HG03354 (cell line): ENCODE measurements at regions not wholly inside any gene's neighbourhood (a gene's known extent, or its start where the extent isn't known, plus 50 kb on each side); places are given as distances from the start of the nearest gene placed in this dataset.
"Not testable (repeated sequence)": the region's sequence is repeated elsewhere in the genome, so short reads cannot be mapped to it uniquely, and the experiment has no call there.

ENCODE experiments used
- ATAC-seq: cut with Tn5 transposase; IDR thresholded peaks from one replicate; pipeline ENCODE4 v1.9.1; 2021; ENCODE audit warnings: mild to moderate bottlenecking; ENCODE audit not compliant: unreplicated experiment, poor library complexity, severe bottlenecking

DNA sequence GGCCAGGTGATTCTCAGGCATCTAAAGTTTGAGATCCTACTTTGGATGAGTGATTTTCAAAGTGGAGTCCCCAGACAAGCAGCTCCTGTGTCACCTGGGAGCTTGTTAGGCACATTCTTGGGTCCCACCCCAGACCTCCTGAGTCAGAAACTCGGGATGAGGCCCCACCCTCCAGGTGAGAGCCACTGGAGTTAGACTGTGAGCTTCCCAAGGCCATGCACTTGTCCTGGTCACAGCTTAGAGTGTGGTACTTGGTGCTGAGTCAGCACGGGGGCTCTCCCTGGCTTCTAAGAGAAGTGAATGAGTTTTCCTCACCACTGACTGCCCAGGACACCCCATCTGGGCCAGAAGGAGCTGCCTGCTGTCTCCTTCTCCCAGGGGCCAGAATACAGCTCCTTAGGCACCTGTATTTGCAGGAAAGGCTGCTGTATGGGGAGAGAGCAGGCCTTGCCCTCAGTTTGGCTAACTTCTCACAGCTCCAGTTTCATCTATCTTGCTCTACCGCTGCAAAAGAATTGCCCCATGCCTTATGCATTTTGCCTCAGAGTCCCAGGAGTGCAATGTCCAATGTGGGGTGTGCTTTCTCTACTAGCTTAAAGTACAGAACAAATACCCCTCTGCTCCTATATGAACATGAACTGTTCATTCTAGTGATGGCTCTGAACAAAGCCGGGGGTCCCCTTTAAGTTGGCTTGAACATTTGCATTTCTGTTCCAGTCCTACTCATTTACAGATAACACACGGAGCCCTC lies 98.1 kb downstream of the PSMG1 start:
- ATAC-seq, result no peak

DNA sequence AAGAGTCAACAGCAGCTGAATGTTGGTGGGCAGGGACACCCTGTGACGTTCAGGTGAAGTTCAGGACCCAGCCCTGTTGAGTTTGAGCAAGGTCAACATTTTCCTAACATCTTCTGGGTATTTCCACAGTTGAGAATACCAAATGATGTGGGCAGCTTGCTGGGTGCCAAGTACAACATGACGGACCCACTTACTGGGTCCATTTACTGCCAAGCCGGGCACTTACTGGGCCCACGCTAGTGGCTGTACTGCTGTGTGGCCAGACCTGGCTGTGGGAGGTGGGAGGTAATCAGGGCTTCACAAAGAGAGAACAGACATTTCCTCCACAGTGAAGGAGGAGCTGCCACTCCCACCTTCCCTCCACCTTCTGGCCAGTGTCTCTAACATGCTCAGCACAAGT lies 99.2 kb downstream of the PSMG1 start:
- no peak for ATAC-seq

DNA sequence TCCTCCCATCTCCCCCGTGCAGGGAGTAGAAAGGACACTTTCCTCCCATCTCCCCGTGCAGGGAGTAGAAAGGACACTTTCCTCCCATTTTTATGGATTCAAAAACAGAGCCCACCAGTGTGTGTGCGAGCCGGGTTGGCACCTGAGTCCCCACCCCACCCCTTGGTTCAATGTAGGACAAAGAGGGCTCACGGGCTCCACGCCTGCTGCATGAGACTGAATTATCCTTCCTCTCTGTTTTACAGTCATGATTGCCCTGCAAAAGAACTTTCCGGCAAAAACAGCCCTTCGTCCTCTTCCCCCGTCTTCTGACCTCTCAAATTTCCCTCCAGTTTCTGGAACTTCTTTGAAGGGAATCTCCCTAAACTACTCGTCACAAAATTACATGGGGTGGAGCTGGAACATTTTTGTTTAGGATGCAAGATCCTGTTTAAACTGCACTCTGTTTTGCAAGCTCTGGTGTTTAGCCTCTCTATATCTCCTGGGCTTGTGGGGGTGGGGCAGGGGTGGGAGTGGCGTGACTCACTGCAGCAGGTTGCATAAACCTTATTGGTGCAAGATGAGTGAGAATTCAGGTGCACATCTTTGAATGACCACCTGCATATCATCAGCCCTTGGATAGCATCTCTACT lies 99.8 kb downstream of the PSMG1 start:
- no peak for ATAC-seq

DNA sequence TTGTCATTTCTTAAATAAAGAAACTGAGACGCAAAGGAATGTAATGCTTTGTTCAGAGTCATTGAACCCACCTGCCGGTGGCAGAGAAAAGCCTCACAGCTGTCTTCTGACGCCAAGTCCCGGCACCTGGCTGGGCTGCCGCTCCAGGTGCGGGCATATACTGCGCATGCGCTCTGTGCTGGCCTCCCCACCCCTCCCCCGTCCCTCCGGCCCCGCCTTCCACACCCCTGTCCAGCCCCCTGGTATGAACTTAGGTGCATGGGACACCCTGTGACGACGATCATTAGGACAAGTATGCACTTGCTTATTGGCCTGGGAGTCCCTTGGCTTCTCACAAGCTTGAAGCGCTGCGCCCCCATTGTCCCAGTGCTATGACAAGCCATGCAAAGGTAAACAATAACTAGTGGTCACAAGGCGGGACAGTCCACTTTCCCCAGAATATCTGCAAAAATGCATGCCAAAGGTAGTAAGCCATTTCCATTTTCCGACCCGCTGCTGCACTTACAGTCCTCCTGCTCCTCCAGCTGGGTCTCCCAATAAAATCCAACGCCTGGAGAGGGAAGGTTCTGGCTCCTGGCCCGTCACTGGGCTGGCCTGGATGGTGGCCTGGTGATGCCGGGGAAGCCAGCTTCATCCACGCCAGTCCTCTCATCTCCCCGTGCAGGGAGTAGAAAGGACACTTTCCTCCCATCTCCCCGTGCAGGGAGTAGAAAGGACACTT lies 100.4 kb downstream of the PSMG1 start:
- no peak for ATAC-seq

DNA sequence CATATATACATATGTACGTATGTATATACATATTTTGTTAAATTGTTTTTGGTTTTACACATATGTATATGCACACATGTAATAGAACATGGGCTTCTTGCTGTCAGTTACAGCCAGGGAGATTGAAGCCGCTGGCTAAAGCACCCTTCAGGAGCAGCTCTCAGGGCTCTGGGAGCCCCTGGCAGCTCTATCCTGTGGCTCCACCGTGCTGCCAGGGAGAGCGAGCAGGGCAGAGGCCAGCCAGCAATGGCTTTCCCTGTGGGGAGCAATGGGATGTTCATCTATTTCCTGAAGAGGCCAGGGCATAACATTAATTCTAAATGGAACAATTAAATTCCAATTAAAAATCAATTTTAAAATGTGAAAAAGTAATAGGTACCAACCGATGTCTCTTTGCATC lies 102.9 kb downstream of the PSMG1 start:
- ATAC-seq, result no peak

DNA sequence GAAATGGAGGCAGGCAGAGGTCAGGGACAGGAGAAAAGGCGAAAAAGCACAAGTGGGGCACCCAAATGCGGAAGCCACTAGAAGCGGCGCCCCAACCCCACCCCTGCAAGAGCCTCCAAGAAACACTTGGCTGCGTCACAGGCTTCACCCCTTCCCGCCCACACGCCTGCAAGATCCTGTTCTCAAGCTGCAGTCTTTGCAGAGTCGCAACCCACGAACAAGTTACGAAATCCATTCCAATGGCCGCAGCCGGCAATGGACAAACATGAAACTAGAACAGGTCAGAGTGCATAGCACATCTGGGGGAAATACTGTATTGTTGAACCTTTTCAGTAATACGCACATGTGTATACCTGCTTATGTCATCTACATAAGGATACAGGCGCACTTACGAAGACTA lies 103.6 kb downstream of the PSMG1 start:
- ATAC-seq, result no peak

DNA sequence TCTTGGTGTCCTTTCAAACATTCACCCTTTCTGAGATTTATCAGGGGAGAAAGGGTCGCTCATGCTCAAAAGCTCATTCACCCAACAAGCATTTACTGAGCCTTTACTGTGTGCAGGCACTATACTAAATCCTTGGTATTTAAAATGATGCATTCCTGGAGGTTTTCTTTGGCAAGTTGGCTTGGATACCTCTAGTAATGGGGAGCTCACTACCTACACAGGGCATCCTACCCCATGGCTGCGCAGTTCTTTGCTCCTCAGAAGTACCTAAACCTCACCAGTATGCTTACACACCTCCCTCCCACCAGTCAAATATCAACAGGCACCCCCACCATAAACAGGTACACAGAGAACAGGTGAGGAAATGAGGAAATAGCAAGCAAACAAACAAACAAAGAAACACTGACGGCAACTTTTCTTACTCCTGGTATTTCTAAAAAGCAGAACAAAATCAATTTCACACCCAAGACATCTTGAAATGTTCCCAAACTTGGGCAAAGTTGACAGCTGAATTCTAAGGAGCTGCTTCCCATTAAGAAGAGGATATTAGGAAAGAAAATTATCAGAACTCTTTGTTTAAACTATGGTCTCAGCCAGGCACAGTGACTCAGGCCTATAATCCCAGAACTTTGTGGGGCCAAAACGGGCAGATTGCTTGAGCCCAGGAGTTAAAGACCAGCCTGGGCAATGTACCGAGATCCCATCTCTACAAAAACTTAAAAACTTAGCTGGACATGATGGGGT lies 104.8 kb downstream of the PSMG1 start:
- no peak for ATAC-seq

DNA sequence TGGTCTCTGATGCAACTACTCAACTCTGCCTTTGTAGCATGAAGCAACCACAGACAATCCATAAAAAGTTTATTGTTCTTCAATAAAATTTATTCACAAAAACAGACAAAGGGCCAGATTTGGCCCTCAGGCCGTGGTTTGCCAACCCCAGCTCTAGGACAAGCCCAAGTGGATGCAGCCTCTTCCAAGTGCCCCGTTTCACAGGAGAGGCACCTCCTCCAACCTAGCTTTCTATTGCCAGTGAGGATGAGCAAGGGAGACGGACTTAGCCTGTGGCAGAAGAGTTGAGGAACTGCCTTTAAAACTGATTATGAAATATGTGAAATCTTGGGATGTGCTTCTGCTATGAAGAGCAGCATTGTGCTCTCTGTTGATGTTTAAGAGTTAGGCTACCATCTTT lies 105.4 kb downstream of the PSMG1 start:
- ATAC-seq, result no peak

DNA sequence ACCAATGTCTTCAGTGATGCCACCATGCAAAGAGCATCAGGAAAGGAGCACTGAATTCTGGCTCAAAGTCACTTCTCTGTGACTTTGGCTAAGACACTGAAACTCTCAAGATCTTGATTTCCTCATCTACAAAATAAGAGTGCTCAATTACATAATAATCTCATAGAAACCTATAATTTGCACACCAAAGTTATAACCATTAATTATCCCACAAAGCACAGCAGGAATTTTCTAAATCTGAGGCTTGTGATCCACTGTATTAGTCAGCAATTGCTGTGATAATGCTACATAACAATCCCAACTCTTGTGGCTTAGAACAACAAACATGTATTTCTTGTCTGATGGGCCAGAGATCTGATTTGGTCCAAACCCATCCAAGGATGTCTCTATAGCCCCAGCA lies 108.7 kb downstream of the PSMG1 start:
- ATAC-seq, result no peak

DNA sequence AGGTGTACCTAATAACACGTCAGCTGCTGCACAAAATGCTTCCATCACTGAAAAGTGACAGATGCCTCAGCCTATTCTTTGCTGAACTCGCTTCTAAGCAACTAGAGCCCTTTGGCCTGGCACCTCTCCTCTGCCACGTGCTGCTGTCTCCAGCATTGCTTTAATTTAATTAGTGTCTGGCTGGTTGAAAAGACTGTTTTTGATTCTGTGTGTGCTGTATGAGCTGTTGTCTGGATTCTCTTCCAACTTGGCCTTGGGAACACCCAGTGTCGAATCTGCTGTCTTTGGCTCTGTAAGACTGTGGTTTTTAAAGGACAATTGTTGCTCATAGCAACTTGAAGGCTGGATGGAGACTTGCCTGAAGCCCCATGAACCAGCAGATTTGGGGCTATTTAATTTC lies 109.5 kb downstream of the PSMG1 start:
- no peak for ATAC-seq

DNA sequence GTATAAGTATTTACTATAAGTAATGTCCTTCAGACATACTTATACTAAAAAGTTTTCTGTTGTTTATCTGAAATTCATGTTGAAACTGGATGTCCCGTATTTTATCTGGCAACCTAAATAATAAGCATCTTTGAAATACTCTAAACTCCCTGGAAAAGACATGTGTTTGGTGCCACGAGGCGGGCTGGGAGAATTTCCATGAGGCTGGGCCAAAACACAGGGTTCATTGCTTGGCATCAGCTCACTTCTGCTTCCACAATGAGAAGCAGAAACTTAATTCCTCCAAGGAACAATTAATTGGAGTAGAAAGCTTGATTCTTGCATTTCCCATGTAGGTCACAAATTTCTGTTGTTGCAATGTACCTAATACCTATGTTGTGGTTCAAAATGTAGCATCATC lies 110.2 kb downstream of the PSMG1 start:
- ATAC-seq, result no peak

DNA sequence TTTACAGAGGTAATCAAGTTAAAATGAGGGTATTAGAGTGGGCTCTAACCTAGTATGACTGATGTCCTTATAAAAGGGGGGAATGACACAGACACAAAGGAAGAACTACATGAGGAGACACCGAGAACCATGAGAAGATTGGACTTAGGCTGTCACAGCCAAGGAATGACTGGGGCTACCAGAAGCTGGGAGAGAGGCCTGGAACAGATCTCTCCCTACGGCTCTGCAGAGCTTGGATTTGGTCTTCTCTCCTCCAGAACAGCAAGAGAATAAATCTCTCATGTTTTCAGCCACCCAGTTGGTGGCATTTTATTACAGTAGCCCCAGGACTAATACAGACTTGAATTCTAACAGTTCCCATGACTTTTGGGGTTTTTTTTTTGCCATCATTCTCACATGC lies 110.8 kb downstream of the PSMG1 start:
- ATAC-seq, result no peak

DNA sequence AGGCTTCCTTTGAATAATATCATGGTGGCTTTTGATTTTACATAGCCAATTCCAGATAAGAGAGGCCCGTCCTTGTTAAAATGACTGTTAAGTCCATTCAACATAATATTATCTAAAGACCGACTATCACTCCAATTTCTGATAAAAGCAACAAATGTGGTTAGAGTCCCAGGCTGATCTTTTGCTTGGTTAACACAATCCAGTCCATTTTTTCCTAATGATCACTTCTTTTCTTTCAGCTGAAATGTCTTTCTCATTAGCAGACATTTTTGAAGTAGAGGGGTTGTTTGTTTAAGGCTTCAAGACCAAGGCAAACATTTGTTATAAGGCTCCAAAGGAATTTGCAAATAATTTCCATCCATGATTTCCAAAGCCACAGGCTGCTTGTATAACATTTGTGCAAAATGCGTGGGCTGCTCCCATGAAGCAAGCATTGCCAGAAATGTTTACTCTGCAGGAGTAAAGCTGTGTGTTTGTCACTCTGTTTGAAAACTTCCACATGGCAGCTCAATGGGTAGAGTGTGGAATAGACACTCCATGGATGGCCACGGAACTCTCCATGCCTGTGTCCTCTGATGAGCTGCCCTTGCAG lies 111.5 kb downstream of the PSMG1 start:
- ATAC-seq, result no peak

DNA sequence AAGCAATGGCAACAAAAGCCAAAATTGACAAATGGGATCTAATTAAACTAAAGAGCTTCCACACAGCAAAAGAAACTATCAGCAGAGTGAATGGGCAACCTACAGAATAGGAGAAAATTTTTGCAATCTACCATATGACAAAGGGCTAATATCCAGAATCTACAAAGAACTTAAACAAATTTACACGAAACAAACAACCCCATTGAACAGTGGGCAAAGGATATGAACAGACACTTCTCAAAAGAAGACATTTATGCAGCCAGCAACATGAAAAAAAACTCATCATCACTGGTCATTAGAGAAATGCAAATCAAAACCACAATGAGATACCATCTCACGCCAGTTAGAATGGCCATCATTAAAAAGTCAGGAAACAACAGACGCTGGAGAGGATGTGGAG lies 113.4 kb downstream of the PSMG1 start:
- ATAC-seq, result not testable (repeated sequence)

DNA sequence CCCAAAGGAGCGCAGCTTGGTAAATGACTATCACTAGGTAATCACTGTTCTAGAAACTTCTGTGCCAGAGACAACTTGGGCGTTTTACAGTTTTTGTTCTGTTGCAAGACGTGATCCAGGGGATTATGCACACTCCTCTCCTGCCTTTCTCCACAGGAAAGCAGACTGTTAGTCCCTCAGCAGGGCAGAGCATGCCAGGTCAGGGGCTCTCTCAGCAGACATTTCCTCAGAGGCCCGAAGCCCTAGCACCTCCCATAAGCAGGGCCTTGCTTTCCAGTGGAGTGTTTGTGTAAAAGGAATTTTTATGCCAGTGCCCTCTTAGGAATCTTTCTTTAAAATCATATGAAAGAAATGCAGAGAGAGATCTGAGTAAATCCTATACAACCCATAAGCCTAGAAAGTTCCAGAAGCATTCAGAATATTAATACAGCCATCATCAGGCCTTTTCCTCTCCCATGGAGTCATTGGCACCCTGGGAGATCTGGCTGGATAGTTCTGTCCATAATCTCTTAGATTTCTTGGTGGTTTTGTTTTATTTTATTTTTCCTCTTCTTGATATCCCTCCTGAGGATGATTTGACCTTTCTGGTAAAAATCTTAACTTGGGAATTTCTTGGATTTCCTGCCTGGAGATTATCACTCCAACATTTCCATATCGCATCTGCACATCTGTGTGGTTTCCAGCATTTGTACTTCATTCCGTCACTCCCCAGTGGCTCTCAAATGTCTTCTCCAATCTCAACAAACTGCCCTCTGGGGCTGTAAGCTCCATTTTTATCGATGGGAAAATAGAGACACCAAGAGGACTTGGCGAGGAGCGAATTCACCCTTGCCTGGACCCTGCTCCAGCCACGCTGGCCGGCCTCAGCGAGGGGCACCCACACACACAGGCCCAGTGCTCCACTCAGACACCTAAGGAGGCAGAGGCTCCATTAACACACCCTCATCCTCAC lies 116.1 kb downstream of the PSMG1 start:
- no peak for ATAC-seq

DNA sequence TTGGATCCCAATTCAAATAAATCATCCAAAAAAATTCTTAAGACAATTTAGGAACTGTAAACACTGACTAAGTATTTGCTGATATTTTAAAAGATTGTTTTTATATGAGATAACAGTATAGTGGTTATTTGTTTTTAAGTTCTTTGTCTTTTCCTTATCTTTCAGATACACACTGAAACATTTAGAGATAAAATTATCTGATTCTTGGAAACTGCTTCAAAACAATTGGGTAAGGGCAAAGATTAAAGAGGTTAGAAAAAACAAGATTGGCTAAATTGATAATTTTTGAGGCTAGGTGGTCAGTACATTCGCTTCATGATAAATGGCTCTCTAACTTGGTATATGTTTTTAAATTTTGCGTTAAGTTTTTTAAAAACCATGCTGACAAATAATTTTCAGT lies 117.3 kb downstream of the PSMG1 start:
- no peak for ATAC-seq

DNA sequence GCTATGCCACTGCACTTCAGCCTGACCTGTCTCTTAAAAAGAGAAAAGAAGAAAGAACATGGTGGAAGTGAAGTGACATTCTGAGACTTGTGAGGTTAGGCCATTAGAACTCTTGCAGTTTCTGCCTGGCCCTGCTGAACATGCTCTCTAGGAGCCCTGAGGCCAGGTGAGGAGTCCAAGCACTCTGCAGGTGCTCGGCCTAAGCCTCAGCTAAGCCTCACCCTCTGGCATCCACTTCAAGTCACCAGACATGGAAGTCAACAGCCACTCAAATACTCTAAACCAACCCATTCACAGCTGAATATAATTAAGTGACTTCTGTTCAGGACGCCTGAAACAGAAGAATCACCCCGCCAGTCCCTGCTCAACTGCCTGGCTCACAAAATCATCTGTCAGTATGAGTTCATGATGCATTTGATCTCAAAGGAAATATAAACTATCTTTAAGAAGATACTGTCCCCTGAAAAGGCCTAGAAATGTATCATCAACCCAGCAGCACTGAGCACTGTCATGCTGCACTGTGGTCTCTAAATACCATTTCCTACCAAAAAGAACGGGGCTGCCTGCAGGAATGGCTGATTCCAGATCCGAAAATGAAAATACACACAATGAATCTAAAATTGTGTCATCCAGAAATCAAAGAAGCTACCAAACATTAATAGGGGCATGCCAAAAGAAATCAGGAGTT lies 118.8 kb downstream of the PSMG1 start:
- ATAC-seq, result no peak

DNA sequence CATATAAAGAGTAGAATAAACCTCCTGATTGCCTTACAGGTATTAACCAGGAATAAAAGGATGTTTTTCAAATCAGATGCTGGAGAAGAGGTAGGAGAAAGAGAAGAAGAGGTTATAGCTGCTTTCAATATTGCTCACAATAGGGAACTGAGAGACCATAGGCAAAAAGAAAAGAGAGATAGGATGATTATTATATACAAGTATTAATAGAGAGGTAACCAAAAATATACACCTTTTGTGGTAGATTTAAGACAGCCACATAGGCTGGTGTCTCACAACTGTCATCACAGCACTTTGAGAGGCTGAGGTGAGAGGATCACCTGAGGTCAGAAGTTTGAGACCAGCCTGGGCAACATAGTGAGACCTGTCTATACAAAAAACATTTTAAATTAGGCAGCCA lies 119.7 kb downstream of the PSMG1 start:
- ATAC-seq, result no peak
